Kidney glomerular epithelial cell (primary cell): ENCODE measurements at regions not wholly inside any gene's neighbourhood (a gene's known extent, or its start where the extent isn't known, plus 50 kb on each side); places are given as distances from the start of the nearest gene placed in this dataset.
"Not testable (repeated sequence)": the region's sequence is repeated elsewhere in the genome, so short reads cannot be mapped to it uniquely, and the experiment has no call there.

Experiments used
- DNase-seq: peaks from one replicate; lab custom pipeline; 2025; lab: John Stamatoyannopoulos, UW

- peak; percentile 7 for DNase-seq
Measured at GRCh38 chr15:88995449-88995848, 82.3 kb upstream of the MFGE8 start.

GRCh38 chr15:88997531-88997930 is 84.4 kb upstream of the MFGE8 start:
- no peak for DNase-seq

DNA sequence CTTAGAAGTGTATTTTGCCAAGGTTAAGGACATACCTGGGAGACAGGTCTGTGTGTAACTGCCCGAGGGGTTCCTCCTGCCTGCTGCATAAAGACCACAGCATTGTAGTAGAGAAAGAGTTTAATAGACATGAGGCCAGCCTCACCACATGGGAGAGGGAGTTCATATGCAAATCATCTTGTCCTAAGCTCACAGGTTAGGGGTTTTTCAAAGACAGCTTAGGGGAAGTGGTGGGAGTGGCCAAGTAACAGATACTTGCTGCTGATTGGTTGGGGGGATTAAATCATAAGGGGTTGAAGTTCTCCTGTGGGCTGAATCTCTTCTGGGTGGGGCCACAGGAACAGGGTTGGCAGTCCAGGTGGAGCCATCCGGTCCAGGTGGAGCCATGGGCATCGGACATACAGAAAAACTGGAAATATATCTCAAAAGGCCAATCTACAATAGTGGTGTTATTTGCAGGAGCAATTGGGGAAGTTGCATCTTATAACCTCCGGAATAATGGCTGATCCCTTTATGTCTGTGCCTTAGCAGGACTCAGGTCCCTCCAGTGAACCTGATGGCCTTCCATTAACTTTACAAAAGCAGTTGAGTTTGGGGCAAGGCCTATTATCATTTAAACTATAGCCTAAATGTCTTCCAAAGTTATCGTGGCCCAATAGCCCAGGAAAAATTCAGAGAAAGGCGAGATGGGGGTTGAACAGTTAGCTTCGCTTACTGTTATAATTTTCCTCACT is 86.0 kb upstream of the MFGE8 start:
- DNase-seq, result no peak

DNA sequence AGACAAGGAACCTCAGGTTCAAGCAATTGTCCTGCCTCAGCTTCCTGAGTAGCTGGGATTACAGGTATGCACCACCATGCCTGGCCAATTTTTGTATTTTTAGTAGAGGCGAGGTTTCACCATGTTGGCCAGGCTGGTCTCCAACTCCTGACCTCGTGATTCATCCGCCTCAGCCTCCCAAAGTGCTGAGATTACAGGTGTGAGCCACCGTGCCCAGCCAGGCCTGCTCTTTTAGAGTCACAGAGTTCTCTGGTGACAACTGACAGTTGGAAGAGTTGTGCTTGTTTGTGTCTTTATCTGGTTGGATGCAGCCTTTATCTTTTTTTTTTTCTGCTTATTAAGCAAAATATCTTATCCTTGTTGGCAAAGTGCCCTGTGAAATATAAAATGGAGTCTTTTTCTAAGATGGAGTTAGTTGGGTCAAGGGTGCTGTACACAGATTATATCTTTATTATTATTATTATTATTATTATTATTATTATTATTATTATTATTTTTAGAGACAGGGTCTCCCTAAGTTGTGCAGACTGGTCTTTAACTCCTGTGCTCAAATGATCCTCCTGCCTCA is 86.5 kb upstream of the ABHD2 start:
- not testable (repeated sequence) for DNase-seq

DNA sequence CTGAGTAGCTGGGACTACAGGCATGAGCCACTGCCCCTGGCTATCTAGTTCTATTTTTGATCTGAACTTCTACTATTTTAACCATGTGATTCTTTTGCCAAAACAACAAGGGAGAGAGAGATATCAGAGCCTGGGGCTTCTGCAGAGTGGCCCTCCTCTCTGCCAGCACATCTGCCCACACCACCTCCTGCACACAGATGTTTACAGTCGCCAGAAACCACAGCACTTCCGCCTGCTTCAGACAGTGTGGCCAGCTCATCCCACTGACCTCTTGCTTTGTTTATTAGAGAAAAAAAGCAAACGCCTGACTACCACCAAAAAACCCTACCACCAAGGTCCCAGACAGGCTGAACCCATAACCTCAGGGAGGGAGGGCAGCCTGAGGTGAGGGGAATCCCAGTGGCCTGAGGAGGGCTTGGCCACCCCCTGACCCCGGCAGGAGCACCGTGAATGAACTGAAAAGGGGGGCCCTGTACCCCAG is 85.9 kb upstream of the ABHD2 start:
- peak; percentile 34 for DNase-seq

DNA sequence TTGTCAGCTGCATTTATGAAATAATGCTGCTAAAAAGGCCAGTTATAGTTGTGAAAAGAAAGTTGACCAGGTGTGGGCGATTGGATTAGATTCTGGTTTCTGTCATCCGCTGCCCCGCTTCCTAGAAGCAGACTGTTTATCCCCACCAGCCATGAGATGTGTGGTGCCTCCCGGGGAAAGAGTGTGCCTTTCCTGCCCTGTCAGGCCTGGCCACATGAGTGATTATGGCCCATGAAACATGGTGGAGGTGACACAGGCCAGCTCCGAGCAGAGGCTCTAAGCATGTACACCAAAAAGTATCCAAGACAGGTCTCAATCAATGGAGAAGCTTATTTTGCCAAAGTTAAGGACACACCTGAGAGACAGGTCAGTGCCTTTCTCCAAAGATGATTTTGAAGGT is 85.4 kb upstream of the ABHD2 start:
- no peak for DNase-seq

GRCh38 chr15:89003865-89004725 is 84.2 kb upstream of the ABHD2 start:
- peak; percentile 35 for DNase-seq

GRCh38 chr15:89004726-89005030 is 83.6 kb upstream of the ABHD2 start:
- no peak for DNase-seq

DNA sequence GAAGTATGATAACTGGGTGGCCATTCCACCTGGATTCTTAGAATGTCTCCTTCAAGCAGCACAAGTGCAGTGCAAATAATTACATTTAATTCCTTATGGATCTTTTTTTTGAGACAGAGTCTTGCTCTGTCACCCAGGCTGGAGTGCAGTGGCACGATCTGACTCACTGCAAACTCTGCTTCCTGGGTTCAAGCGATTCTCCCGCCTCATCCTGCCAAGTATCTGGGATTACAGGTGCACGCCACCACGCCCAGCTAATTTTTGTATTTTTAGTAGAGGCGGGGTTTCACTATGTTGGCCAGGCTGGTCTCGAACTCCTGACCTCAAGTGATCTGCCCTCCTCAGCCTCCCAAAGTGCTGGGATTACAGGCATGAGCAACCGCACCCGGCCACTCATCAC is 80.7 kb upstream of the ABHD2 start:
- not testable (repeated sequence) for DNase-seq

DNA sequence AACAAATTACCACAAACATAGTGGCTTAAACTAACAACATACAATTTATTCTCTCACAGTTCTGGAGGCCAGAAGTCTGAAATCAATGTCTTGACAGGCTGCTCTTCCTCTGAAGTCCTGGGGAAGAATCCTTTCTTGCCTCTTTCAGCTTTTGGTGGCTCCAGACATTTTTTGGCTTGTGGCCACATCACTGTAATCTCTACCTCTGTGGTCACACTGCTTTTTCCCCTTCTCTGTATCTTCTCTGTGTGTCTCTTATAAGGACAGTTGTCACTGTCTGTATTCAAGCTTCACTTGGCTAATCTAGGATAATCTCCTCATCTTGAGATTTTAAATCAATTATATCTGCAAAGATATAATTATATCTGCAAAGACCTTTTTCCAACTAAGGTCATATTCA is 80.3 kb upstream of the ABHD2 start:
- no peak for DNase-seq

GRCh38 chr15:89009080-89009479 is 79.2 kb upstream of the ABHD2 start:
- no peak for DNase-seq

- no peak for DNase-seq
Measured at GRCh38 chr15:89015412-89016097, 72.7 kb upstream of the ABHD2 start.

DNA sequence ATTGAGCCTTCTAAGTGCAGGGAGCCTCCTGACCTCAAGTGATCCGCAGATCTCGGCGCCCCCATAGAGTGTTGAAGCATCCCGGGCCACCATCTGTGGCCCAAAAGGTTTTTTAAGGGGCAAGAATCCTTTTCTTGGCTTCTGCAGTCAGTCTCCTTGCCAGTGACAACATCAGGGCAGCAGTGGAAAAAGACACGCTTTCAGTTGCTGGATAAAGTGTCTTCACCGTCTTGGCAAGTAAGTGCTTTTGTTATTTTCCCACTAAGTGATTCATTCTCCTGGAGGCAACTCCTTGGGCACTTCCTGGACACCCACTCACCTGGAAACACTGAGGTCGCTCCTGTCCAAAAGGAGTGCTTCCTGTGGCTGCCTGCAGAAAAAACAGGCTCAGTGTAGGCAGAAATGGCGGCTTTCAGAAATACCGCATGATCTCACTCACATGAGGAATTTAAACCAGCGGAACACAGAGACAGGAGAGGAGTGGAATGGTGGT is 71.7 kb upstream of the ABHD2 start:
- DNase-seq, result peak; percentile 87

GRCh38 chr15:89017370-89018066 is 70.7 kb upstream of the ABHD2 start:
- DNase-seq, result peak; percentile 52

- DNase-seq, result no peak
Measured at GRCh38 chr15:89018207-89018606, 70.0 kb upstream of the ABHD2 start.

DNA sequence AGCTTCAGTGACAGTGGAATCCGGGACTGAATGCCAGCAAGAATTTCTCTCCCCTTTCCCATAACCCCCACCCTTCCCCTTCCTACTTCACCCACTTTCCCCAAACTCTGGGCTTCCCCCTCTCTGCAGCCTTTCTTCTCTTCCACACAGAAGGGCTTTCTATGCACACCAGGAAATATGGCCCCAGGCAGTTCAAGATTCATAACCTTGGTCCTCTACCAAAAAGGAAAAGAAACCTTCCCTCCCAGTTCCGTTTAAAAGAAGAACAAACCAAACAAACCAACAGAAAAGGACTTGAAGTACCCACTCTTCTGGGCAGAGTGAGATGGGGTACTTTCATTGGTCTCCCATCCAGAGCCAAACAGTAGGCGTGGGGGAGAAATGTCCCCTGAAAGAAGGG is 68.8 kb upstream of the ABHD2 start:
- DNase-seq, result no peak

DNA sequence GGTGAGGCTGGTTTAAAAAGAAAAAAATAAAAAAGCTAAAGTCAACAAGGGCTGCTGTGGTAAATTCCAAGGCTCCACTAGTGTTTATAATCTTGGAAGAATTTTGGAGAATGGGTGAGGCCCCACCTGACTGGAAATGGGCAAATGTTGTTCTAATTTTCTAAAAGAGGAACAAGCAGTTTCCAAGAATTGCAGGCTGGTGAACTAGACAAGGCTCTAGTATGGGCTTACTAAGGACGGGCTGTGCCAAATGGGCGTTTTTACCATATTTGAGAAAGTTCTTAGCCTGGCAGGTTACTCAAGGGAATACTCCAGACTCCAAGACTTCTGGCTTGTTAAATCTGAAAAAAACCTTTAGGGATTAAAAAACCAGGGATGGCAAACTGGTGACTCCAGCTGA is 67.0 kb upstream of the ABHD2 start:
- no peak for DNase-seq

GRCh38 chr15:89021886-89022285 is 66.4 kb upstream of the ABHD2 start:
- DNase-seq, result not testable (repeated sequence)

- no peak for DNase-seq
Measured at GRCh38 chr15:89023311-89023961, 64.8 kb upstream of the ABHD2 start.

- no peak for DNase-seq
Measured at GRCh38 chr15:89024418-89024817, 63.8 kb upstream of the ABHD2 start.

DNA sequence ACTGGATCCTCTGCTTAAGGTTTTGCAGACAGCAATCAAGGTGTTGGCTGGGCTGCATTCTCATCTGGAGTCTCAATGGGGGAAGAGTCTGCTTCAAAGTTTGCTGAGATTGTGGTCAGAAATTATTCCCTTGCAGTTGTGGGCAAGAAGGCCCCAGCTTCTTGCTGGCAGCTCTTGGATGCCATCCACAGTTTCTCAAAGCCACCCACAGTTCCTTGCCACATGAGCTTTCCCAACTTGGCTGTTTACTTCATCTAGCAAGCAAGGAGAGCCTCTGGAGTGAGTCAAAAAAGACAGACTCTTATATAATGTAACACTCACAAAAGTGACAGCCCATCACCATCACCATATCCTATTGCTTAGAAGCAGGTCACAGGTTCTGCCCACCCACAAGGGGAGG is 62.1 kb upstream of the ABHD2 start:
- DNase-seq, result no peak
